Putamen (tissue), 1 donor: ENCODE measurements at regions not wholly inside any gene's neighbourhood (a gene's known extent, or its start where the extent isn't known, plus 50 kb on each side); places are given as distances from the start of the nearest gene placed in this dataset.
"Not testable (repeated sequence)": the region's sequence is repeated elsewhere in the genome, so short reads cannot be mapped to it uniquely, and the experiment has no call there.

Source experiments
- DNase-seq: peaks from one replicate; pipeline ENCODE4 v3.0.0-alpha.2; 2016; ENCODE audit warnings: low spot score

DNA sequence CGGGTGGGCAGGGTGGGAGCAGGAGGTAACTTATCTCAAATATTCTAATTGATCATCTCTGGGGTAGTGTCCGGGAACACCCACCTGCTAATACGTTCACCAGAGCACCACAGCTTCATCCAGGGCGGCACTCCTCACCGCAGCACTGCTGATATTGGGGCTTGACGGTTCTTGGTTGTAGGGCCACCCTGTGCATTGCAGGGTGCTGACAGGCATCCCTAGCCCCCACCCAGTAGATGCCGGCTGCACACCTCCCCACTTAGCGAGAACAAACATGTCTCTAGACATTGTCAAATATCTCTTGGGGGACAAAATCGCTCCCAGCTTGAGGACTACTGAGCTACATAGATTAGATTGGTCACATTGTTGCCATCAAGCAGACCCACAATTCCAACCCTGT, 73.9 kb upstream of the WASF3 start:
- no peak for DNase-seq

DNA sequence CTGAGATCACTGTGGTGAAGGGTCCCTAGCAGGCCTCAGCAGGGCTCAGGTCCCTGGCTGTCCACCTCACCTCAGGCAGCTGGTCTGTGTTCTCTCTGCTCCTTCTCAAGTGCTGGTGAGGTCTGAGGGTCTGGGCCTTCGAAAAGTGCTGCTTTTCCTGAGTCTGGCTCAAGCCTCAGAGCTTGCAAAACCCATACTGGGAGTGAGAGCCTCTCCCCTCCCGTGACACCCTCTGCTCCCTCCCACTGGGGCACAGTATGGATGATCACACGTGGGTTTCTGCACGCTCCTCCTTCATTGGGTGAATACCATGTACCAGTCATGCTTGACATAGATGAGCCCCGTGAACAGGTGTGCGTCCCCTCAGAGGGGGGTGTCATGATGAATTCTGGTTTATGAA, 73.3 kb upstream of the WASF3 start:
- no peak for DNase-seq

DNA sequence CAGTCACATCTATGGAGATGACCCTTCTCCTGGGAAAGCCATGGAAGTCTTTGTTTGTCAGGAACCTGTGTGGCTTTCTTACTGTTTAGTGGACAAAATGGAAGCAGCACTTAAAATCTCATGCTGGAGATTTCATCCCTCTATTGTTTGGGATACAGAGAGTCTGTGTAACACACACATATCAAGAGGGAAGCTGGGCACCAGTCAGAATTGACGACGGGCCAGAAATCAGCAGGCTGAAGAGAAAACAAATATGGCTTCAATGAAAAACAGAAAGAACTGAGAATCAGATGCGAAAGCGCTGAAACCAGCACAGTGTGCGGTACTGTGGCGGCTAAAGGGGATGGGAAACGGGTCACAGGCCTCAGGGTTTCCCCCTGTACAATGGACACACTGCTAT, 72.2 kb upstream of the WASF3 start:
- no peak for DNase-seq

DNA sequence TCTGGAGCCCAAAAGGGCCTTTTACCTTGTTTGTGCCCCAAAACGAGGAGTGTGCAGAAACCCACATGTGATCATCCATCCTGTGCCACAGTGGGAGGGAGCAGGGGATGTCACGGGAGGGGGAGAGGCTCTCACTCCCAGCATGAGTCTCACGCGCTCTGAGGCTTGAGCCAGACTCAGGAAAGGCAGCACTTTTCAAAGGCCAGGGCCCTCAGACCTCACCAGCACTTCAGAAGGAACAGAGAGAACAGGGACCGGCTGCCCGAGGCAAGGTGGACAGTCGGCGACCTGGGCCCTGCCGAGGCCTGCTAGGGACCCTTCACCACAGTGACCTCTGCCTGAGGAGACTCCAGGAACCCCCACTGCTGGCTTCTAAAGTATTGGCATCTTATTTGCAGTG, 71.7 kb upstream of the WASF3 start:
- DNase-seq, result no peak

DNA sequence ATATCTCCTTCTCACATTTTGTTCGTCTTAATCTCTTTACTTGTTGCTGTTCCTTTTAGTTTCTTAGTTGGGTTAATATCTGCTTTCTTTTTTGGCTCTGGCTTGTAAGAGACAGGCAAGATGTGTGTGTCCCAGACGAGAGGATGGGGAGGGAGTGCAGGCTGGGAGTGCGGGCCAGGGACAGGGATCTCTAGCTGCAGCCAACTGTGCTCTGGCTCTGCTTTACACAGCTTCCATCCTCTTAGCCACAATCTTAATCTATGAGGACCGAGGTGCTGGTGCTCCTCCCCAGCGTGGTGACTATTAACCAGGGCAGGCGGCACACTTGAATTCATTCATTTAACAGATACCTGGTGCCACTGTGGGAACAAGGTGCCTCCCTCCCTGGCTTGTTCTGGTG, 70.9 kb upstream of the WASF3 start:
- DNase-seq, result no peak

DNA sequence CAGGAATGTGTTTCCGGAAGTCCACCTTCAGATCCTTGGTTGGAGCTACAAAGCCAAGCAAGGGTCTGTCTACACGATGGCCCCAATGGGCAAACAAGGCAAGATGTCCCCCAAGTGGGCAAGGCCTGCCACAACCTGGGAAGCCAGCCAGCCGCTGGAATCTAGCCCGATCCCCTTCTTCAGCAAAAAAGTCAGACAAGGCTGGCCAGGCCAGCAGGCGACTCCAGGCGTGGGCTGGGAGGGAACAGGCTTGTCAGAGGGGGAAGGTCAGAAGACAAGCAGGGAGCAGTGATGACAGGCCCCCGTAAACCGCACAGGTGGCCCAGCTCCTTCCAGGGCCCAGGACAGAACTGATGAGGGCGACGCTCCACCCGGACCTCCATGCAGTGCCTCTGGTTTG, 69.7 kb upstream of the WASF3 start:
- DNase-seq, result no peak

DNA sequence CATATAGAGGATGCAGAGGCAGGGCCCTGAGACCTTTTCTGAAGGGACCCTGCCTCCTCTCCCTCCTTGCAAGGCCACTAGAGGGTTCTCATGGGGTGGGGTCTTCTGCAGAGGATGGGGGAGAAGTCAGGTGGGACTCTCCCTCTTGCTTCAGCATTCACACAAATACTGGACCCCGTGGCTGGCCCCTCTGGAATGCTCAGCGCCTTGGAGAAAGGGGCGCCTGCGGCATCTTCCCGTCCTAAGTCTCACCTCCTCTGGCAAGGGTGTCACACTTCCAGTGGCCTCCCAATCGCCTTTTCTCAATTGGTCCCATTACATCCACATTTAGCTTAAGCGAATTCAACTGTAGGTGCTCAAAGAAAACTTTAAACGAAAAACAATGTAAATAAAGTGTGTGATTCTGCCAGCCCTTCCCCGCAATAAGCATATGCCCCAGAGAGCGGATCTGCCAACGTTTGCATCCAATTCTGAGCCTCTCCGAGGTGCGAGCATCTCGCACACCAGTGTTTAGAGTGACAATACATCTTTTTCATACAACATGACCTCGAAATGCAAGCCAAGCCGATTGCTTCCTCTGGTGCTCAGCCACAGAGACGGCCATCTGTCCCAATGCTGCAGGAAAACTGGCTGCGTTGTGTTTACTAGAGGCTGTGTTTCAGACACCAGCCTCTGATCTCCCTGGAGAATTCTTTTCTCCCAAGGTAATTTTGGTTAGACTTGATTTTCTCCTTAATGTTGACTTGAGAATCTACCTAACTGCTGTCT, 69.1 kb upstream of the WASF3 start:
- no peak for DNase-seq

DNA sequence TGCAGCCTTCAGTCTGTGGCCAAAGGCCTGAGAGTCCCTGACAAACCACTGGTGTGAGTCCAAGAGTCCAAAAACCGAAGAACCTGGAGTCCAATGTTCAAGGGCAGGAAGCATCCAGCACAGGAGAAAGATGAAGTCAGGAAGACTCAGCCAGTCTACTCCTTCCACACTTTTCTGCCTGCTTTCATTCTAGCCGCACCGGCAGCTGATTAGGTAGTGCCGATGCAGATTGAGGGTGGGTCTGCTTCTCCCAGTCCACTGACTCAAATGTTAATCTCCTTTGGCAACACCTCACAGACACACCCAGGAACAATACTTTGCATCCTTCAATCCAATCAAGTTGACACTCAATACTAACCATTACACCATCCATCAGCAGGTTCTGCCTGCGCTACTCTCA, 65.2 kb upstream of the WASF3 start:
- not testable (repeated sequence) for DNase-seq

DNA sequence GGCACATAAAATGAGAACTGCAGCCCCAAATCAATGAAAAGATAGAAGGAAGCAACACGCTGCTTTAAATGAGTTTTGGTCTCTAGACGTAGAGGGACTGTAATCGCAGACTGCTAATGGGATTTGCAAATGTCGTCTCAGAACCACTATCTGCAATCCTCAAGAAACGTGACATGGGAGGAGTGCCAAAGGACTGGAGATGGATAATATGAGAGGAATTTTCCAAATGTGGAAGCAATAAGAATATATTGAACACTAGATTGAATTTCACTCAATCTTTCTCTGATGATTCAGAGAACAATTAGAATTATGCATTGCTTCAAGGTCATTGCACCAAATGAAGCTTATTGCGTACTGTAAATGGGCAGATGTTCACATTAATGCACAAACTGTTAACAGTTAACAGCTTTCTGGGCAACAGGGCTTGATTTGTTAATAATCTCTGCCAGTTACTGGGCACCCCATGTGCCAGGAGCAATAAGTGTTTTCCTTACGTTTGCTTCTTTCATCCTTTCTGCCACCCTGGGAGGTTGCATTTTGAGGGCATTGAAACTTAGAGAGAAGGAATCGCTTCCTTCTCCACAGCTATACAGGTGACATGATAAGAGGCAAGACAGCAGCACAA, 62.8 kb upstream of the WASF3 start:
- no peak for DNase-seq

DNA sequence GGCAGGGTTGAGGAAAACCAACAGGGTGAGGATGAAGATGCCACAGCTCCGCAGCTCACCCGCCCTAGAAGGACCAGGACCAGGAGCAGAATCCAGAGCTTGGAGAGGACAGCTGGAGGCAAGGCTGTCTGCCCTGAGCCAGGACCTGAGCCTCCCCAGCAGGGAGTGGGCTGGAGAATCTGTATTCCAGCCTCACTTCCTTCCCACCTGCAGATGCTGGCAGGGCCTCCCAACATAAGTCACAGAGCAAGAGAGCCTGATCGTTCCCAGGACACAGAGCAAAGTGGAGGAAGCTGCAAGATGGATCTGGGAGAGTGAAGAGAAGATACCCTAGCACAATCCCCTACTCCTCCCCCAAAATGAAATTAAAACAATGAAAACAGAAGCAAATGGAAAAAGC, 61.7 kb upstream of the WASF3 start:
- no peak for DNase-seq

DNA sequence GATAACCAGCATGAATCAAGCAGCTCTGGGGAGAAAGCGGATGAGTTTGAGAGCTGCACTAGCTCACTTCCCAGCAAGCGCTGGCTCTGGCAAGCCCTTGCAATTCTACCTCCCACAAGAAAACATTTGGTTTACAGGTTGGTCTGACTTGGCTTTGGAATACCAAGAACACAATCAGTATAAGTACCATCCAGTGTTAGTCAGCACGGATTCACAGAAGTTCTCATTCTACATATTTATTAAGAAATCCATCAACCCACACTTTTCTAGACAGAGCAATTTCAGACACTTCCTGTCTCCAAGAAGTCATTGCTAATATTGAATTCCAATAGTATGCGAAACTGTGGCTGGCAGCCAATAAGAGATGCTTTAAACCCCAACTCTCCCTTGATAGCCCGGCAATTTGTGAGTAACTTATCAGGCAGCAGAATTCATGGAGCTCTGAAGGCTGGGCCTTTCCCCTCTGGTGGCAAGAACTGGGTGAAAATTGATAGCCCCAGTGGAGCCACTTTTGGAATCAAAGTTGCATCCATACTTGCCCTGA, 59.4 kb upstream of the WASF3 start:
- DNase-seq, result no peak

DNA sequence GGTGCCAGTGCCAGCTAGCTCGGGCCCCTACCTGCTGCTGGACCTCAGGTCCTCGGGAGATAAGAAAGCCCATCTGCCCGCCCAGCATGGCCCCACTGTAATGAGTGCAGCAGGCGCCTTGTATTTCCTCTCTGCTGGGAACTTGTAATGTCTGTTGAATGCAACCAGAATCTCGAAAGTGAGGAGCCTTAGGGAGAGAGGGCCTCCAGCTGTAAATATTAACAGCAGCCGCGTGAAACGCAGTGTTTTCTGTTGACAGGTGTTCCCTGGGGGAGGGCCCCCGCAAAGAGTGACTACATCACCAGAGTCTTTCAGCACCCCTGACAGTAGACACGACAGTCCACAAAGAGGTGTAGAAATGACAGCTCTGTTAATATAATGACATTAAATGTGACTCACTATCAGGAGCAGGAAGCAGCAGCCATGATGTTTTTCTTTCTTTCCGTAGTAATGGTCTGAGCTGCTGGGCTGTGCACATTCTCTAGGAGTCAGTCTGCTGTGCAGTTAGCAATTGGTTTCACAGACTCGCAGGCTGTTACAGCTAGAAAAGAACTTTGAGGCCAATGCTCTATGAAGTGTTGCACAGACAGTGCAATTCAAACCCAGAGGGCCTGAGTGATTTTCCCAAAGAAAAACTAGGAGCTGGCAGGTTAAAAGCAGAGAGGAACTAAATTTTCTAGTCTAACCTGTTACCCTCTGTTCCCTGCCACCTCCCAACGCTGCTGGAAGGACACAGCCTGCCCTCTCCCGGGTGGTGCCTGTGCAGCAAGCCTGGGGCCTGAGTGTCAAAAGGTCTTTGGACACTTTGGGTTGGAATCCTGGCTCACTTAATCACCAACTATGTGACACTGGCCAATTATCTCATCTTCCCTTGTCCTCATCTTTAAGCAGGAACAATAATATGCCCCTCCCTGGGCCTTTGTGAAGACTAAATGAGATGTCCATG, 58.6 kb upstream of the WASF3 start:
- no peak for DNase-seq

DNA sequence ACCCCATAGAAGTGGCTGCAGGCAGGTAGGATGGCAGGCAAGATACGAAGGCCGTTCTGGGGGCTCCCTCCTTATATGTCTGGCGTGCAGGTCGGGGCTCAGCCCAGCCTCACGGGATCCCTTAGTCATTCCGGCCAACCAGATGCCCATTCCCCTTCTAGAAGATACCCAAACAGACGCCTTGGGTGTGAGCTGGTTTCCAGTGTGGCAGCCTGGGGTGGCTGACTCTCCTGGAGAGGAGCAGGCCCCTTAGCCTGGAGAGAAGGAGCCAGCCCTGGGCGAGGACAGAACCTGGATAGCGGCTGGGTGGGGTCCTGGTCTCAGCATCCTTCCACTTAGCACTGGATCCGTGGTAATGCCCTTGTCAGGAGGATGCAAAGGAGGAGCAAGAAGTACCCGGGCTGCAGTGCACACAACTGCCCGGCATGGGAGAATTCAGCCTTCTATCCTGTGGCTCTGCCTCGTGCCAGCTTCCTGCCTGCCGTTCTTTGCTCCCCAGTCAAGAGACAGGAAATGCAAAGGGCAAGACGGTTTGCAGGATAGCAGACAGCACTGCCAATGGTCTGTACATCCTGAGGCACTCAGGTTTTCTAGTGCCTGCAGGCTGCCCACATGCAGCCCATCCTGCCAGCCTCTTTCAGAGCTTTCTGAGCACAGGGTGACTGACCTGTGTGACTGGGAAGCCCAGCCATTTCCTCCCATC, 56.7 kb upstream of the WASF3 start:
- DNase-seq, result no peak

DNA sequence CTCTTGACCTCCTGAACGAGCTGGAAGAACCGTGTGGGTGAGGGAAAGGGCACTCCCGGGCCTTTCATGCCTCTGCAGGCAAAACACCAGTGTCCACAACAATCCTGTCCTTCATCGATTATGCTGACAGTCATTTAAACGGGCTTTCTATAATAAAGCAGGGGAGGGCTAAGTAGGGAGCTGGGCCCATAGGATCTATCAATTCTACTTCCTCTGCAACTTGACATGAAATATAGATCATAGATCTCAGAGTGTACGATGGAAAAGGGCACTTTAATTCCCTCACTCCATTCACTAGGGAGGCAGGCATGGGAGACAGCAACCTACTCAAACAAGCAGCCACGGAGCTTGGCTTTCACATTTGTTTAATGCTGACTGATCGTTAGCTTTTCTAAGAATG, 55.8 kb upstream of the WASF3 start:
- DNase-seq, result no peak

DNA sequence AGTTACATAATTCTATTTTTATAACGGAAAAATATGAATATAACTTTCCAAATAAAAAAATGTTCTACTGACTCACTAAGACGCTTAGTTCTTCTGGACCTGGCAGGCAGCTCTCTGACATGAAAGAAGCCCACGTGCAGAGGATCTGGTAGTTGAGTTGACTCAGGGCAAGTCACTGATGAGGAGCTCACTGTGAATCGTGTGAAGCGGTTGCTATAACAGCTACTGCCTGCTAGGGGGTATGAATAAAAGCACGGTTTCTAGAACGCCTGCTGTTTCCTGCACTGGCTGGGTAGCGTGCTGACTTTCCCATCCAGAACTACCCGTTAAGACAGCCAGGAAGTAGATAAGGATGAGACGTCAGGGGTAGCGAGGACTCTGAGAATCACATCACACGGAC, 54.7 kb upstream of the WASF3 start:
- no peak for DNase-seq

DNA sequence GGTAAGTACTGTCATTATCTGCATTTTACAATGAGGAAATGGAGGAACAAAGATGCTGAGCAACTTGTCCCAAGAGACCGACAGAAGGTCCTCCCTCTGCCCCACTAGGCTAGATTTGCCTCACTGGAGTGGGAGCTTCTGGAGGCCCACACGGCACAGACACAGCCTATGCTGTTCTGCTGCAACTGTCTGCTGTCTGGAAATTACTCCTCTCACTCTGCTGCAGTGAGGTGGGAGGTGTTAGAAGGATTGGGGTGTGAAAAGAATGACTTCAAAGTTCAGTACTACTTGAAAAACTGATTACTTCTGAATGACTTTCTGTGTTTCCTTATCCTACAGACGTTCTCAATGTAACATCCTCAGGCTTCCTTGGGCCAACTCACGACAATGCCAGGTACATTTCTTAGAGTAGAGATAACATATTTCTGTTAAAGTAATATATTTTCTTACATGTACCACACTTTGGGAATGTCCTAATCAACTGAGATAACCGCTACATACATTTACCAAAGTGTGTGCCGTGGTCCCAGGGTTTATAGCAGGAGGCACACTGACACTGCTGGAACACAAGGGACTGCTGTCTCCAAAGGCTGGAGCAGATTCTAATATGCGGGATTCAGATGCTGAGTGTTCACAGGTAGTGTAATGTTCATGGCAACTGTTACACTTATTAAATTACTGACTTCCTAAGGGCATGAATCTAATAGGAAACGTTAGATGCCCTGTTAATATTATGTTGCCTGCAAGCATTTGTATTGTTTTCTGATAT, 53.5 kb upstream of the WASF3 start:
- peak; percentile 45 for DNase-seq
